Mesendoderm (in vitro differentiated cells): ENCODE measurements at regions not wholly inside any gene's neighbourhood (a gene's known extent, or its start where the extent isn't known, plus 50 kb on each side); places are given as distances from the start of the nearest gene placed in this dataset.

Source experiments
- DNase-seq: peaks from one replicate; pipeline ENCODE4 v3.0.0; 2013
- H2AK5ac ChIP-seq: 2 replicates; pipeline ENCODE4 v1.6.1; 2013; ENCODE audit warnings: low read length, inconsistent platforms
- H2BK120ac ChIP-seq: 2 replicates; pipeline ENCODE4 v1.6.1; 2013; ENCODE audit warnings: low read depth, mild to moderate bottlenecking, low read length, moderate library complexity, mixed read lengths
- H2BK15ac ChIP-seq: replicated peaks from 2 replicates; pipeline ENCODE4 v1.6.1; 2013; ENCODE audit warnings: low read depth, mild to moderate bottlenecking, moderate library complexity
- H2BK5ac ChIP-seq: 2 replicates; pipeline ENCODE4 v1.6.1; 2013; ENCODE audit warnings: low read length, inconsistent platforms
- H3K18ac ChIP-seq: 2 replicates; pipeline ENCODE4 v1.6.1; 2013; ENCODE audit warnings: mild to moderate bottlenecking, low read length, mixed read lengths
- H3K23ac ChIP-seq: one replicate; pipeline ENCODE4 v1.6.1; 2013; ENCODE audit warnings: low read length
- H3K27ac ChIP-seq: 2 replicates; pipeline ENCODE4 v1.5.1; 2013; ENCODE audit warnings: low read depth, mild to moderate bottlenecking, inconsistent platforms, low read length, moderate library complexity
- H3K27me3 ChIP-seq: 2 replicates; pipeline ENCODE4 v1.6.1; 2013; ENCODE audit warnings: low read length, control low read depth, mild to moderate bottlenecking, inconsistent platforms; ENCODE audit not compliant: insufficient read depth, poor library complexity
- H3K36me3 ChIP-seq: 2 replicates; pipeline ENCODE4 v1.6.1; 2013; ENCODE audit warnings: low read length, inconsistent platforms; ENCODE audit not compliant: control insufficient read depth, insufficient read depth
- H3K4ac ChIP-seq: one replicate; pipeline ENCODE4 v1.6.1; 2013; ENCODE audit warnings: low read depth, mild to moderate bottlenecking, low read length, moderate library complexity
- H3K4me1 ChIP-seq: 2 replicates; pipeline ENCODE4 v1.6.1; 2013; ENCODE audit warnings: low read depth, low read length, inconsistent platforms; ENCODE audit not compliant: control insufficient read depth
- H3K4me2 ChIP-seq: 2 replicates; pipeline ENCODE4 v1.6.1; 2013; ENCODE audit warnings: low read length
- H3K4me3 ChIP-seq: 2 replicates; pipeline ENCODE4 v1.5.1; 2013; ENCODE audit warnings: mild to moderate bottlenecking, low read length
- H3K56ac ChIP-seq: one replicate; pipeline ENCODE4 v1.6.1; 2013; ENCODE audit warnings: low read length
- H3K79me1 ChIP-seq: 2 replicates; pipeline ENCODE4 v1.6.1; 2013; ENCODE audit warnings: low read length, inconsistent platforms
- H3K79me2 ChIP-seq: 2 replicates; pipeline ENCODE4 v1.6.1; 2013; ENCODE audit warnings: mild to moderate bottlenecking, low read length; ENCODE audit not compliant: control insufficient read depth, insufficient read depth
- H3K9ac ChIP-seq: 2 replicates; pipeline ENCODE4 v1.6.1; 2013; ENCODE audit warnings: low read length, inconsistent platforms
- H4K5ac ChIP-seq: one replicate; pipeline ENCODE4 v1.6.1; 2013; ENCODE audit warnings: low read length
- H4K8ac ChIP-seq: one replicate; pipeline ENCODE4 v1.6.1; 2013; ENCODE audit warnings: low read depth, mild to moderate bottlenecking, control low read depth, low read length, moderate library complexity
- WGBS: extraction: QIAGEN DNeasy Blood & Tissue Kit; methylation state at CpG from one replicate; pipeline ENCODE4 v1.1.7; 2013; ENCODE audit warnings: low lambda C conversion rate, missing lambda C conversion rate; ENCODE audit not compliant: insufficient coverage; ENCODE audit errors: extremely low coverage; 5-methylcytosine and 5-hydroxymethylcytosine counted together

GRCh38 chr2:235244255-235245220 lies 249.3 kb upstream of the AGAP1 start:
- DNase-seq, result no peak
- no peaks in the 10 kb centered on the region for H3K27me3 ChIP-seq
- no peak overlapping the region for H2BK15ac ChIP-seq
- H2BK5ac ChIP-seq, result no peak overlapping the region
- no peak overlapping the region for H3K23ac ChIP-seq
- no peak overlapping the region for H3K4me2 ChIP-seq
- no peak overlapping the region for H3K18ac ChIP-seq
- H3K79me1 ChIP-seq, result no peaks in the 10 kb centered on the region
- no peaks in the 10 kb centered on the region for H3K4me1 ChIP-seq
- H3K4ac ChIP-seq, result no peak overlapping the region
- no peak overlapping the region for H3K27ac ChIP-seq
- WGBS, result no CpG with 5 or more reads among the region's 8 CpGs
- H4K8ac ChIP-seq, result no peak overlapping the region
- H3K4me3 ChIP-seq, result no peak overlapping the region
- H2BK120ac ChIP-seq, result no peak overlapping the region
- H2AK5ac ChIP-seq, result no peak overlapping the region
- H3K56ac ChIP-seq, result no peak overlapping the region
- H3K79me2 ChIP-seq, result no peaks in the 10 kb centered on the region
- no peaks in the 10 kb centered on the region for H3K36me3 ChIP-seq
- H3K9ac ChIP-seq, result no peak overlapping the region
- no peak overlapping the region for H4K5ac ChIP-seq

GRCh38 chr2:235247001-235247400 lies 246.8 kb upstream of the AGAP1 start:
- no peaks in the 10 kb centered on the region for H3K27me3 ChIP-seq
- no peak overlapping the region for H3K4me3 ChIP-seq
- H4K5ac ChIP-seq, result no peak overlapping the region
- H2BK15ac ChIP-seq, result no peak overlapping the region
- H3K79me2 ChIP-seq, result no peaks in the 10 kb centered on the region
- H2AK5ac ChIP-seq, result no peak overlapping the region
- WGBS, result no CpG with 5 or more reads among the region's 1 CpG
- H3K79me1 ChIP-seq, result no peaks in the 10 kb centered on the region
- H3K4ac ChIP-seq, result no peak overlapping the region
- H3K4me2 ChIP-seq, result no peak overlapping the region
- no peak overlapping the region for H2BK120ac ChIP-seq
- H3K36me3 ChIP-seq, result no peaks in the 10 kb centered on the region
- H3K18ac ChIP-seq, result no peak overlapping the region
- H3K4me1 ChIP-seq, result no peaks in the 10 kb centered on the region
- DNase-seq, result no peak
- no peak overlapping the region for H2BK5ac ChIP-seq
- no peak overlapping the region for H3K23ac ChIP-seq
- no peak overlapping the region for H3K27ac ChIP-seq
- no peak overlapping the region for H3K56ac ChIP-seq
- H4K8ac ChIP-seq, result no peak overlapping the region
- no peak overlapping the region for H3K9ac ChIP-seq

GRCh38 chr2:235255693-235256092 lies 238.2 kb upstream of the AGAP1 start:
- H3K79me2 ChIP-seq, result no peaks in the 10 kb centered on the region
- no peak overlapping the region for H3K23ac ChIP-seq
- no peaks in the 10 kb centered on the region for H3K4me1 ChIP-seq
- no peak overlapping the region for H4K5ac ChIP-seq
- DNase-seq, result no peak
- H3K4me2 ChIP-seq, result no peak overlapping the region
- H3K9ac ChIP-seq, result no peak overlapping the region
- no peak overlapping the region for H3K4me3 ChIP-seq
- H4K8ac ChIP-seq, result no peak overlapping the region
- no peak overlapping the region for H3K27ac ChIP-seq
- no peak overlapping the region for H2BK120ac ChIP-seq
- no CpG with 5 or more reads among the region's 5 CpGs for WGBS
- H3K79me1 ChIP-seq, result no peaks in the 10 kb centered on the region
- H2AK5ac ChIP-seq, result no peak overlapping the region
- H3K18ac ChIP-seq, result no peak overlapping the region
- H3K56ac ChIP-seq, result no peak overlapping the region
- no peak overlapping the region for H2BK5ac ChIP-seq
- H3K36me3 ChIP-seq, result no peaks in the 10 kb centered on the region
- H3K27me3 ChIP-seq, result no peaks in the 10 kb centered on the region
- no peak overlapping the region for H3K4ac ChIP-seq
- no peak overlapping the region for H2BK15ac ChIP-seq

- H2BK120ac ChIP-seq, result no peak overlapping the region
- DNase-seq, result no peak
- H2AK5ac ChIP-seq, result no peak overlapping the region
- no peaks in the 10 kb centered on the region for H3K79me1 ChIP-seq
- no peaks in the 10 kb centered on the region for H3K79me2 ChIP-seq
- no peaks in the 10 kb centered on the region for H3K36me3 ChIP-seq
- H3K27ac ChIP-seq, result no peak overlapping the region
- H4K5ac ChIP-seq, result no peak overlapping the region
- WGBS, result no CpG with 5 or more reads among the region's 1 CpG
- no peak overlapping the region for H2BK15ac ChIP-seq
- no peaks in the 10 kb centered on the region for H3K4me1 ChIP-seq
- no peaks in the 10 kb centered on the region for H3K27me3 ChIP-seq
- no peak overlapping the region for H3K4ac ChIP-seq
- H3K23ac ChIP-seq, result no peak overlapping the region
- H3K4me2 ChIP-seq, result no peak overlapping the region
- no peak overlapping the region for H3K9ac ChIP-seq
- no peak overlapping the region for H3K4me3 ChIP-seq
- no peak overlapping the region for H4K8ac ChIP-seq
- no peak overlapping the region for H2BK5ac ChIP-seq
- H3K56ac ChIP-seq, result no peak overlapping the region
- no peak overlapping the region for H3K18ac ChIP-seq
Observed at GRCh38 chr2:235257590-235257989, 236.3 kb upstream of the AGAP1 start.

GRCh38 chr2:235262750-235263149 lies 231.1 kb upstream of the AGAP1 start:
- no CpG with 5 or more reads among the region's 4 CpGs for WGBS
- Histone ChIP-seq H3K4me1 (no peaks in the 10 kb centered on the region), H3K27ac (no peak overlapping the region), H2BK15ac (no peak overlapping the region), H3K36me3 (no peaks in the 10 kb centered on the region), H3K4ac (no peak overlapping the region), H3K56ac (no peak overlapping the region), H3K4me2 (no peak overlapping the region), H2AK5ac (no peak overlapping the region), H4K8ac (no peak overlapping the region), H3K4me3 (no peak overlapping the region), H2BK5ac (no peak overlapping the region), H3K23ac (no peak overlapping the region), H4K5ac (no peak overlapping the region), H3K79me2 (no peaks in the 10 kb centered on the region), H3K9ac (no peak overlapping the region), H3K27me3 (no peaks in the 10 kb centered on the region), H2BK120ac (no peak overlapping the region), H3K79me1 (no peaks in the 10 kb centered on the region), H3K18ac (no peak overlapping the region)
- no peak for DNase-seq
